Activated CD4-positive, alpha-beta T cell treated with anti-CD3 and anti-CD28 coated beads, Interleukin-2, Interleukin-4, amounts not matched to agents 100 ng/mL and 50 ng/mL, durations not matched to agents 16 hours and 8 hours (primary cell): ENCODE measurements at regions not wholly inside any gene's neighbourhood (a gene's known extent, or its start where the extent isn't known, plus 50 kb on each side); places are given as distances from the start of the nearest gene placed in this dataset.

ENCODE experiments used
- DNase-seq: peaks from one replicate; pipeline ENCODE4 v3.0.0-alpha.2; 2020; ENCODE audit warnings: low spot score

DNA sequence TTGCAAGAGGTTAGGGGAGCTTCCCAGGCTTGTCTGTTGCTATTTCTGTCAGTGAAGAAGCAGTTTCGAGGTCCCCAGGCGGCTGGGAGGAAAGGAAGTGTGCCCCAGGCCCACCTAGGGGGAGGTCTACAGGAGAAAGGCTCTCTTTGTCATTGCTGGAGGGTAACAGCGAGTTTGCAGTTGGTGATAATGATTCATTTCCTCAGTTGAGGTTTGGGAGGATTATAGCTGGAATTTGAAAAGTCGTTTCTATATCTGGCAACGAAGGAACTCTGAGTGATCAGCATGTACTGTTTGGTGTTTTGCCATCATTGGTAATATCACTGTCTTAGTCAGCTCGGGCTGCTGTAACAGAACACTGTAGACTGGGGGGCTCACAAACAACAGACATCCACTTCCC is 65.5 kb upstream of the UBE3A start:
- DNase-seq = no peak

DNA sequence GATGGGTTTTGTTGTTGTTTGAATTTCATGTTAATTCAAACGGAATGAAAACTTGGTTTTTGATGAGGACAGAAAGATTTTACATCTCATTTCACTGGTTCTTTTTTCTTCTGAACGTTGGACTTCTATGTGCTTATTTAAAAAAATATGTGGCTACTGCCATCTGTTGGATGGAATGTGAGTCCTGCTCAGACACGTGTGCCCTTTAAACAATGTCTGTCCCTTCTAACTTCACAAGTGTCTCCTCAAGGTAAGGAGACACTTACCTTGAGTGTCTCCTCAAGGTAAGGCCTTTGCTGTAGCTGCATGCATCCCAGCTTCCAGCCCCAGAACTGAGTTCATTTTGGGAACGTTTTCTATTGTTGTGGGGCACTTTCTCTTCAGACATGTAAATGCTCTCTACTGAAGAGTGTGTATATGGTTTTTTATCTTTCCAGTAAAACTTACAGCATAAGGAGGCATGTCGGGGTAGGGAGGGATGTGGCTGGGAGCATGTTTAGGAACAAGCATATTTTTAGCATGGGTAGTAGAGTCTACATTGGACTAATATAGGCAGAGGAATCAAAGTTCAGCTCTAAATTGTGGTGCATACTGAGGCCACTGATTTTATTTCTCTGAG is 63.1 kb upstream of the UBE3A start:
- DNase-seq = peak; percentile 11

DNA sequence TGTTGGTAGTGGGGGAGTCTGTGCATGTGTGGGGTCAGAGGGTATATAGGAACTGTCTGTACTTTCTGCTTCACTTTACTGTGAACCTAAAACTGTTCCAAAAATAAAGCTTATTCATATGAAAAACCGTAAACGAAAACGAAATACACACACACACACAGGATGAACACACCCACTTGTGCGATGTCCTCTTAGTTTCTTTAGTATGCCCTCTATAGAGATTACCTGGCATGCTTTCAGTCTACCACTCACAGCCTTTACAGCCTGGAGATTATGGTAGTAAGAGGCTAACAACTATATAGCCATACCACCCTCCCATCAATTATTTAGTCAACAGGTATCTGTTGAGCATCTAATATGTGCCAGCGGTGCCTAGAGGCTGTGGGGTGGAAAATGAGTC is 60.0 kb upstream of the UBE3A start:
- no peak for DNase-seq

DNA sequence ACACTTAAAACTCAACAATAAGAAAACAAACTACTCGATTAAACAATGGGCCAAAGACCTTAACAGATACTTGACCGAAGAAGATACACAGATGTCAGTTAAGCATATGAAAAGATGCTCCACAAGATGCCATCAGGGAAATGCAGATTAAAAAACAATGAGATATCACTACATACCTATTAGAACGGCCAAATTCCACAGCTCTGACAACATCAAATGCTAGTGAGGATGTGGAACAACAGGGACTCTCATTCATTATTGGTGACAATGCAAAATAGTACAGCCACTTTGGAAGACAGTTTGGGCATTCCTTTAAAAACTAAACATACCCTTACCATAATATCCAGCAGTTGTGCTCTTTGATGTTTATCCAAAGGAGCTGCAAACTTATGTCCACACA is 59.1 kb upstream of the UBE3A start:
- no peak for DNase-seq

DNA sequence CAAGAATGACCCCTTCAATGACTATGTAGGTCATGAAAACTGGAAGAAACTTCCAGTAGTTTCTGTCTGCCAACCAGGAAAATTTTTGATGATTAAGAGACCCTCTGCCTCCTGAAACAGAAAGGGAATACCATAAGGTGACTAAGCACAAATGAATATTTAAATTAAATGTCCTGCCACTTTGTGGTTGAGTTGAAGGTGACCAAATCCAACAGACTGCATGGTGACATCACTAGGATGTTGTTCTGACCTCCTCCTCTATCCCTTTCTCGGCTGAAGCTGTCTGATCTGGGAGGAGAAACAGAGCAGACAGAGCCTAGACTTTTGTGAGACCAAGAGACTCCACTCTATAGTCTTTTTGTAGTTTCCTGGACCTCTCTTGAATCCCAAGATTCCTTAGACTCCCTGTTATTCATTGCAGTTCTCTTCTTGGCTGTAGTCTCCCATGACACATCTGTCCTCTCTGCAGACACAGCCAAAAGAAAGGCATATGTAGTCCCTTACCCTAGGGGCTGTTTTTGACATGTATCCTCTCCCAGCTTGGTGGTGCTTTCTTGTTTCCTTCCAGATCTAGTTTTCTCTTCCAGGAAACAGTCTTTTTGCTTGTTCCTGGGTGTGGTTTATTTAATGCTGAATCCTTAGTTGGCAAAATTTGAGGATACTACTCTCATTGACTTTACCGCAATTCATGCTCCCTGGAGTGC is 55.2 kb upstream of the UBE3A start:
- no peak for DNase-seq

DNA sequence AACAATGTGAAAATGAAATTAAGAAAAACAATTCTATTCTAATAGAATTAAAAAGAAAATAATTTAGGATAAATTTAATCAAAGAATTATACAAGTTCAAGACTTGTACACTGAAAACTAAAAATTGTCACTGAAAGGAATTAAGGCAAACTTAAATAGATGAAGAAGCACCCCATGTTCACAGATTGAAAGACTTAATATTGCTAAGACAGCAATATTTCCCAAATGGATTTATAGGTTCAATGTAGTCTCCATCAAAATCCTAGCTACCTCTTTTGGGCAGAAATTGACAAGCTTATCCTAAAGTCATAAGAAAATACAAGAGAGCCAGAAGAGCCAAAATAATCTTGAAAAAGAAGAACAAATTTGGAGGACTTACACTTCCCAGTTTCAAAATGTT is 53.5 kb upstream of the UBE3A start:
- no peak for DNase-seq
